ENCODE measurements at regions not wholly inside any gene's neighbourhood (a gene's known extent, or its start where the extent isn't known, plus 50 kb on each side); places are given as distances from the start of the nearest gene placed in this dataset.
"Not testable (repeated sequence)": the region's sequence is repeated elsewhere in the genome, so short reads cannot be mapped to it uniquely, and the experiment has no call there.

- TF ChIP-seq, protein P1, sequence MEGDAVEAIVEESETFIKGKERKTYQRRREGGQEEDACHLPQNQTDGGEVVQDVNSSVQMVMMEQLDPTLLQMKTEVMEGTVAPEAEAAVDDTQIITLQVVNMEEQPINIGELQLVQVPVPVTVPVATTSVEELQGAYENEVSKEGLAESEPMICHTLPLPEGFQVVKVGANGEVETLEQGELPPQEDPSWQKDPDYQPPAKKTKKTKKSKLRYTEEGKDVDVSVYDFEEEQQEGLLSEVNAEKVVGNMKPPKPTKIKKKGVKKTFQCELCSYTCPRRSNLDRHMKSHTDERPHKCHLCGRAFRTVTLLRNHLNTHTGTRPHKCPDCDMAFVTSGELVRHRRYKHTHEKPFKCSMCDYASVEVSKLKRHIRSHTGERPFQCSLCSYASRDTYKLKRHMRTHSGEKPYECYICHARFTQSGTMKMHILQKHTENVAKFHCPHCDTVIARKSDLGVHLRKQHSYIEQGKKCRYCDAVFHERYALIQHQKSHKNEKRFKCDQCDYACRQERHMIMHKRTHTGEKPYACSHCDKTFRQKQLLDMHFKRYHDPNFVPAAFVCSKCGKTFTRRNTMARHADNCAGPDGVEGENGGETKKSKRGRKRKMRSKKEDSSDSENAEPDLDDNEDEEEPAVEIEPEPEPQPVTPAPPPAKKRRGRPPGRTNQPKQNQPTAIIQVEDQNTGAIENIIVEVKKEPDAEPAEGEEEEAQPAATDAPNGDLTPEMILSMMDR (IDR thresholded peaks at IDR 0.05) = not testable (repeated sequence)
- TF ChIP-seq, protein P2, sequence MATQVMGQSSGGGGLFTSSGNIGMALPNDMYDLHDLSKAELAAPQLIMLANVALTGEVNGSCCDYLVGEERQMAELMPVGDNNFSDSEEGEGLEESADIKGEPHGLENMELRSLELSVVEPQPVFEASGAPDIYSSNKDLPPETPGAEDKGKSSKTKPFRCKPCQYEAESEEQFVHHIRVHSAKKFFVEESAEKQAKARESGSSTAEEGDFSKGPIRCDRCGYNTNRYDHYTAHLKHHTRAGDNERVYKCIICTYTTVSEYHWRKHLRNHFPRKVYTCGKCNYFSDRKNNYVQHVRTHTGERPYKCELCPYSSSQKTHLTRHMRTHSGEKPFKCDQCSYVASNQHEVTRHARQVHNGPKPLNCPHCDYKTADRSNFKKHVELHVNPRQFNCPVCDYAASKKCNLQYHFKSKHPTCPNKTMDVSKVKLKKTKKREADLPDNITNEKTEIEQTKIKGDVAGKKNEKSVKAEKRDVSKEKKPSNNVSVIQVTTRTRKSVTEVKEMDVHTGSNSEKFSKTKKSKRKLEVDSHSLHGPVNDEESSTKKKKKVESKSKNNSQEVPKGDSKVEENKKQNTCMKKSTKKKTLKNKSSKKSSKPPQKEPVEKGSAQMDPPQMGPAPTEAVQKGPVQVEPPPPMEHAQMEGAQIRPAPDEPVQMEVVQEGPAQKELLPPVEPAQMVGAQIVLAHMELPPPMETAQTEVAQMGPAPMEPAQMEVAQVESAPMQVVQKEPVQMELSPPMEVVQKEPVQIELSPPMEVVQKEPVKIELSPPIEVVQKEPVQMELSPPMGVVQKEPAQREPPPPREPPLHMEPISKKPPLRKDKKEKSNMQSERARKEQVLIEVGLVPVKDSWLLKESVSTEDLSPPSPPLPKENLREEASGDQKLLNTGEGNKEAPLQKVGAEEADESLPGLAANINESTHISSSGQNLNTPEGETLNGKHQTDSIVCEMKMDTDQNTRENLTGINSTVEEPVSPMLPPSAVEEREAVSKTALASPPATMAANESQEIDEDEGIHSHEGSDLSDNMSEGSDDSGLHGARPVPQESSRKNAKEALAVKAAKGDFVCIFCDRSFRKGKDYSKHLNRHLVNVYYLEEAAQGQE (IDR thresholded peaks at IDR 0.05; ENCODE audit: insufficient read depth in 1 of 2, low read depth in 2 of 2, low read length in 1 of 2) = not testable (repeated sequence)
- TF ChIP-seq POLR2AphosphoS5, TCF7L2 (IDR thresholded peaks at IDR 0.05; ENCODE audit: low read depth, low read length): not testable (repeated sequence)
These were observed 81.9 kb downstream of the PPIAL4C start for GRCh38 chr1:149665528-149665927.

Measured in Panc1 (cell line).